Activated CD4-positive, alpha-beta memory T cell treated with anti-CD3 and anti-CD28 coated beads, Interleukin-2, amount 10 ng/mL, durations not matched to agents 7 days and 5 days (primary cell): ENCODE measurements at regions not wholly inside any gene's neighbourhood (a gene's known extent, or its start where the extent isn't known, plus 50 kb on each side); places are given as distances from the start of the nearest gene placed in this dataset.

Experiments
- CTCF ChIA-PET: fragments of 350-600 bp; sonication (Branson Sonifier 250); formaldehyde crosslinking; loops from one replicate; lab custom pipeline; 2021; ENCODE audit warnings: antibody characterized with exemption, inconsistent platforms; lab: Charles Lee
- POLR2A ChIA-PET: fragments of 350-600 bp; sonication (Branson Sonifier 250); formaldehyde crosslinking; loops from one replicate; lab custom pipeline; 2021; ENCODE audit warnings: antibody characterized with exemption; lab: Charles Lee
- DNase-seq: peaks from one replicate; pipeline ENCODE4 v3.0.0-alpha.2; 2020
- H3K27ac Mint-ChIP-seq: one replicate; pipeline ENCODE4 v1.8.0; 2021; ENCODE audit warnings: mild to moderate bottlenecking, mixed read lengths
- H3K27me3 Mint-ChIP-seq: one replicate; pipeline ENCODE4 v1.8.0; 2021; ENCODE audit warnings: mixed read lengths
- H3K36me3 Mint-ChIP-seq: one replicate; pipeline ENCODE4 v1.8.0; 2021; ENCODE audit warnings: low read depth, mixed read lengths
- H3K4me1 Mint-ChIP-seq: one replicate; pipeline ENCODE4 v1.8.0; 2021; ENCODE audit warnings: mixed read lengths
- H3K4me3 Mint-ChIP-seq: one replicate; pipeline ENCODE4 v1.8.0; 2021; ENCODE audit warnings: mild to moderate bottlenecking, mixed read lengths
- H3K9me3 Mint-ChIP-seq: one replicate; pipeline ENCODE4 v1.8.0; 2021; ENCODE audit warnings: mixed read lengths

DNA sequence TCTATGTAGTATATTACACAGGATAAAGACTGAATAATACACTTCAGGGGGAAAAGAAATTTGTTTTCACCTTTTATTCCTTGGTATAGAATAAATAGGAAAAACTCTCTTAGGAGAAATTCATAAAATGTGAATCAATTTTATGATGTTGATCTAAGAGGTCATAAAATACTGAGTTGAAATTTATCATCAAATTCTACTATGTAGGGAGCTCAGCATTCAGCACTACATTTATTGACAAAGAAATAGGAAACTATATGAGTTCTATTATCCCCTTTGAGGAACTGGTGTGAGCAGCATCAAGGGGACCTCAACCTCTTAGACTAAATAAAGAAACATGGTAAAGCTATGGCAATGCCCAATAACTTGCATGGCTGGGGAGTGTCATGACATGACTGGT lies 348.2 kb upstream of the SMIM31 start:
- ChIA-PET POLR2A (no interaction called here), CTCF (no interaction called here)
- H3K27me3 Mint-ChIP-seq: no peaks in the 10 kb centered on the region
- no peaks in the 10 kb centered on the region for H3K36me3 Mint-ChIP-seq
- H3K27ac Mint-ChIP-seq: no peak overlapping the region
- H3K4me1 Mint-ChIP-seq: no peaks in the 10 kb centered on the region
- H3K9me3 Mint-ChIP-seq: no peaks in the 10 kb centered on the region
- no peak for DNase-seq
- H3K4me3 Mint-ChIP-seq: no peak overlapping the region

DNA sequence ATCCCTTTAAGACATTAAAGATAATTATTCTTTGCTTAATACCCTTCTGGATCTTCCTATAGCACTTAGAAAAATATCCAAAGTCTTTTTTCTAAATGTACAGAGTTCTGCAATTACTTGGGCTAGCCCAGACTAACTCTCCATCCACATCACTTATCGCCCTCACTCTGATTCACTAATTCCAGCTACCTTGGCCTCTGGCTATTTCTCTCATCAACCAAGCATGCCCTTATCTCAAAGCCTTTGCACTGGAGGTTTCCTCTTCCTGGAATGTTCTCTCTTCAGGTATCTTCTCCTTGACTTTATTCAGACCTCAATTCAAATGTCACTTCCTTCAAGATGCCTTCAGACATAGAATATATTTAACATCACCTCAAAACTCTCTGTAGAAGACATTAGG lies 345.1 kb upstream of the SMIM31 start:
- no peaks in the 10 kb centered on the region for H3K36me3 Mint-ChIP-seq
- no peak overlapping the region for H3K27ac Mint-ChIP-seq
- H3K9me3 Mint-ChIP-seq: no peaks in the 10 kb centered on the region
- no peak overlapping the region for H3K4me3 Mint-ChIP-seq
- ChIA-PET CTCF (no interaction called here), POLR2A (no interaction called here)
- no peaks in the 10 kb centered on the region for H3K27me3 Mint-ChIP-seq
- H3K4me1 Mint-ChIP-seq: no peaks in the 10 kb centered on the region
- DNase-seq: no peak

DNA sequence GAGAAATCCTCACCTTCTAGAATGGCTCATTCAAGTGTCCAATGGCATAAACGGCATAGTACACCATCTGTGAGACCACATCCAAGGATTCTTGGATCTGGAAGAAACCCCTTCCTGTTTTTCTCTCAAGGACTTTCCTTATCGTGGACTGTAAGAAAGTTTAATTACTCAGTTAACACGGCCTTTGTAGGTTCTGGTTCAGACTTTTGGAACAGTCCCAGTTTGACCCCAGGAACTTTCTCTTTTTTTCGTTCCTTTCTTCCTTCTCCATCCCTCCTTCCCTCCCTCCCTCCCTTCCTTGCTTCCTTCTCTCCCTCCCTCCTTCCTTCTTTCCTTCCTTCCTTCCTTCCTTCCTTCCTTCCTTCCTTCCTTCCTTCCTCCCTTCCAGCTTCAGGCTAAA lies 343.5 kb upstream of the SMIM31 start:
- H3K4me1 Mint-ChIP-seq: no peaks in the 10 kb centered on the region
- CTCF ChIA-PET: no interaction called here
- DNase-seq: no peak
- POLR2A ChIA-PET: no interaction called here
- H3K27me3 Mint-ChIP-seq: no peaks in the 10 kb centered on the region
- no peaks in the 10 kb centered on the region for H3K36me3 Mint-ChIP-seq
- H3K4me3 Mint-ChIP-seq: no peak overlapping the region
- no peak overlapping the region for H3K27ac Mint-ChIP-seq
- no peaks in the 10 kb centered on the region for H3K9me3 Mint-ChIP-seq

GRCh38 chr4:164412246-164412645 lies 341.7 kb upstream of the SMIM31 start:
- H3K4me1 Mint-ChIP-seq: no peaks in the 10 kb centered on the region
- no peaks in the 10 kb centered on the region for H3K36me3 Mint-ChIP-seq
- no peaks in the 10 kb centered on the region for H3K27me3 Mint-ChIP-seq
- no peaks in the 10 kb centered on the region for H3K9me3 Mint-ChIP-seq
- H3K27ac Mint-ChIP-seq: no peak overlapping the region
- H3K4me3 Mint-ChIP-seq: no peak overlapping the region
- no peak for DNase-seq
- ChIA-PET POLR2A (no interaction called here), CTCF (no interaction called here)

GRCh38 chr4:164413743-164414142 lies 340.2 kb upstream of the SMIM31 start:
- Mint-ChIP-seq H3K4me3 (no peak overlapping the region), H3K27me3 (no peaks in the 10 kb centered on the region), H3K27ac (no peak overlapping the region), H3K4me1 (no peaks in the 10 kb centered on the region), H3K9me3 (no peaks in the 10 kb centered on the region), H3K36me3 (no peaks in the 10 kb centered on the region)
- DNase-seq: no peak
- POLR2A ChIA-PET: no interaction called here
- CTCF ChIA-PET: interaction anchor here (0.6 kb wide), 1 partner anchor 522 kb away, joined by 3 read pairs; no protein-coding TSS in a partner anchor

- CTCF ChIA-PET: no interaction called here
- H3K9me3 Mint-ChIP-seq: no peaks in the 10 kb centered on the region
- no peak overlapping the region for H3K4me3 Mint-ChIP-seq
- POLR2A ChIA-PET: no interaction called here
- no peaks in the 10 kb centered on the region for H3K27me3 Mint-ChIP-seq
- no peak for DNase-seq
- H3K27ac Mint-ChIP-seq: no peak overlapping the region
- H3K36me3 Mint-ChIP-seq: no peaks in the 10 kb centered on the region
- no peaks in the 10 kb centered on the region for H3K4me1 Mint-ChIP-seq
Observed at GRCh38 chr4:164423819-164424218, 330.1 kb upstream of the SMIM31 start.

- H3K27me3 Mint-ChIP-seq: no peaks in the 10 kb centered on the region
- CTCF ChIA-PET: no interaction called here
- H3K27ac Mint-ChIP-seq: no peak overlapping the region
- no peak overlapping the region for H3K4me3 Mint-ChIP-seq
- no peaks in the 10 kb centered on the region for H3K36me3 Mint-ChIP-seq
- POLR2A ChIA-PET: no interaction called here
- no peaks in the 10 kb centered on the region for H3K9me3 Mint-ChIP-seq
- H3K4me1 Mint-ChIP-seq: no peaks in the 10 kb centered on the region
- no peak for DNase-seq
Observed at GRCh38 chr4:164424846-164425245, 329.1 kb upstream of the SMIM31 start.

- H3K9me3 Mint-ChIP-seq: no peaks in the 10 kb centered on the region
- no peak for DNase-seq
- no peak overlapping the region for H3K4me3 Mint-ChIP-seq
- no peaks in the 10 kb centered on the region for H3K27me3 Mint-ChIP-seq
- ChIA-PET CTCF (no interaction called here), POLR2A (no interaction called here)
- H3K27ac Mint-ChIP-seq: no peak overlapping the region
- H3K4me1 Mint-ChIP-seq: no peaks in the 10 kb centered on the region
- H3K36me3 Mint-ChIP-seq: no peaks in the 10 kb centered on the region
Observed at GRCh38 chr4:164428561-164428960, 325.4 kb upstream of the SMIM31 start.

DNA sequence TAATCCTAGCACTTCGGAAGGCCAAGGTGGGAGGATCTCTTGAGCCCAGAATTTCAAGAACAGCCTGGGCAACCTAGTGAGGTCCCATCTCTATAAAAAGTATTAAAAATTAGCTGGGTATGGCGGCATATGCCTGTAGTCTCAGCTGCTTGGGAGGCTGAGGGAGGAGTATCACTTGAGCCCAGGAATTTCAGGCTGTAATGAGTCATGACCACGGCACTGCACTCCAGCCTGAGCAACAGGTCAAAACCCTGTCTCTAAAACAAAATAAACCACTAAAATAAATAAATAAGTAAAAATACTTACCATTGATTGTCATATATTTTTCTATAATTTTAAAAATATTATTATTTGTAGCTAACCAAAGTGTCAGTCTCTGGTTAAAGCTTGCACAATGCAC lies 315.6 kb upstream of the SMIM31 start:
- no peaks in the 10 kb centered on the region for H3K9me3 Mint-ChIP-seq
- no peak for DNase-seq
- H3K4me3 Mint-ChIP-seq: no peak overlapping the region
- no peaks in the 10 kb centered on the region for H3K4me1 Mint-ChIP-seq
- H3K27ac Mint-ChIP-seq: no peak overlapping the region
- ChIA-PET POLR2A (no interaction called here), CTCF (no interaction called here)
- no peaks in the 10 kb centered on the region for H3K27me3 Mint-ChIP-seq
- H3K36me3 Mint-ChIP-seq: no peaks in the 10 kb centered on the region

DNA sequence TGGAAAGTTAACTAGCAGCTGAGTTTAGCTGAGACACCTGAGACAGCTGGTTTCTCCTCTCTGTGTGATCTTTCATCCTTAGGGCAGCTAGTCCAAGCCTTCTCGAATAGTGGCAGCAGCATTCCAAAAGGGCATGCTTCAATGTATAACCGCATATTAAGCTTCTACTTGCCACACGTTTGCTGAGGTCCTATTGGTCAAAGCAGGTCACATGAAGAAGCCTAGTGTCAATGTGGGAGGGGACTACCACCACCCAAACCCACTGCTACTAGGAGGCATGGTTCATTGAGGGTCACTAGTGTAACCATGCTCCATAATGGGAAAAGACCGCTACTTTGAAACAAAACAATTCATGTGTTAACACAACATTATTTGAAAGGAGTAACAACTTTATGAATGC lies 314.9 kb upstream of the SMIM31 start:
- no peaks in the 10 kb centered on the region for H3K27me3 Mint-ChIP-seq
- DNase-seq: no peak
- H3K4me3 Mint-ChIP-seq: no peak overlapping the region
- ChIA-PET POLR2A (no interaction called here), CTCF (no interaction called here)
- no peaks in the 10 kb centered on the region for H3K36me3 Mint-ChIP-seq
- no peaks in the 10 kb centered on the region for H3K4me1 Mint-ChIP-seq
- H3K9me3 Mint-ChIP-seq: no peaks in the 10 kb centered on the region
- no peak overlapping the region for H3K27ac Mint-ChIP-seq

DNA sequence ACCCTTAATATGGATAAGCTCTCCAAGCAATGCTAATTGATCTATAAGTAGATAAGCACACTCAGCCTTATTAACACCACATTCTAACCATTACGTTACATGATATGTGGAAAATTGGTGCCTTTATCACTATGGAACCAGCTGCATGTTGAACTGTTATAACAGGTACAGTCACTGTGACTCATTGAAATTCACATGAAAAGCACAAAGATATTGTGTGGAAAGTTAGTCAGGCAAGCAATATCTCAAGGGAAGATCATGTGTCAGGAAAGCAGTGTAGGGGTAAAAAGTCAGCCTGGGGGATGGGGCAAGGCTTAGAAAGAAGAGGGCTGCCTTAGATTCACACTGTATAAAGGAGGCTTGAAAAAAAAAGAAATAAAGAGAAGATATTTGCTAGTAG lies 313.7 kb upstream of the SMIM31 start:
- Mint-ChIP-seq H3K27ac (no peak overlapping the region), H3K9me3 (no peaks in the 10 kb centered on the region), H3K27me3 (no peaks in the 10 kb centered on the region), H3K4me1 (no peaks in the 10 kb centered on the region), H3K4me3 (no peak overlapping the region), H3K36me3 (no peaks in the 10 kb centered on the region)
- POLR2A ChIA-PET: no interaction called here
- DNase-seq: no peak
- CTCF ChIA-PET: no interaction called here

GRCh38 chr4:164441109-164441508 lies 312.8 kb upstream of the SMIM31 start:
- ChIA-PET POLR2A (no interaction called here), CTCF (no interaction called here)
- Mint-ChIP-seq H3K4me3 (no peak overlapping the region), H3K27me3 (no peaks in the 10 kb centered on the region), H3K9me3 (no peaks in the 10 kb centered on the region), H3K4me1 (no peaks in the 10 kb centered on the region), H3K27ac (no peak overlapping the region), H3K36me3 (no peaks in the 10 kb centered on the region)
- DNase-seq: no peak

DNA sequence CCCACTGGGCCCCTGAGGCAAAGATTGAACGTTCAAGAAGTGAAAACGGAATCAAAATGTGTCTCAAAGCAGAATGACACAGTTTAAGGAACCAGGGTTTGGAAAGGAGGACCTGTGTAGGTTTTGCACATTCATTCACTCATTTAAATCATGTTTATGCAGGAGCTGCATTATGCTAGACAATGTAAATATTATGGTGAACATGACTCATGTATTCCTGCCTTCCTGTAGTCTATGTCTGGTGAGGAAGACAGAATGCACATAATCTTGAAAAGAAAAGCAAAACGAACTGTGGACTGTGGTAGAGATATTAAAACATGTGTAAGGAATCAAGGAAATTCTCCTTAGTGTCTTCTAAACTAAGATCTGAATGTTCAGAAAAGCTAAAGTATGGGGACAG lies 311.8 kb upstream of the SMIM31 start:
- H3K4me3 Mint-ChIP-seq: no peak overlapping the region
- no peak overlapping the region for H3K27ac Mint-ChIP-seq
- H3K4me1 Mint-ChIP-seq: no peaks in the 10 kb centered on the region
- CTCF ChIA-PET: no interaction called here
- H3K36me3 Mint-ChIP-seq: no peaks in the 10 kb centered on the region
- H3K27me3 Mint-ChIP-seq: no peaks in the 10 kb centered on the region
- DNase-seq: no peak
- POLR2A ChIA-PET: no interaction called here
- no peaks in the 10 kb centered on the region for H3K9me3 Mint-ChIP-seq

- ChIA-PET CTCF (no interaction called here), POLR2A (no interaction called here)
- no peaks in the 10 kb centered on the region for H3K9me3 Mint-ChIP-seq
- no peak for DNase-seq
- H3K27me3 Mint-ChIP-seq: no peaks in the 10 kb centered on the region
- H3K27ac Mint-ChIP-seq: no peak overlapping the region
- no peaks in the 10 kb centered on the region for H3K4me1 Mint-ChIP-seq
- no peak overlapping the region for H3K4me3 Mint-ChIP-seq
- no peaks in the 10 kb centered on the region for H3K36me3 Mint-ChIP-seq
Observed at GRCh38 chr4:164446516-164446915, 307.4 kb upstream of the SMIM31 start.

- no peak overlapping the region for H3K4me3 Mint-ChIP-seq
- no peak for DNase-seq
Observed at GRCh38 chr4:164461901-164462300, 292.0 kb upstream of the SMIM31 start.

More at GRCh38 chr4:164461901-164462300, 292.0 kb upstream of the SMIM31 start:
- no peak overlapping the region for H3K27ac Mint-ChIP-seq
- H3K4me1 Mint-ChIP-seq: no peaks in the 10 kb centered on the region
- H3K36me3 Mint-ChIP-seq: no peaks in the 10 kb centered on the region
- no peaks in the 10 kb centered on the region for H3K9me3 Mint-ChIP-seq
- no peaks in the 10 kb centered on the region for H3K27me3 Mint-ChIP-seq
- ChIA-PET POLR2A (no interaction called here), CTCF (no interaction called here)
